Middle frontal gyrus (tissue), 1 donor: ENCODE measurements at regions not wholly inside any gene's neighbourhood (a gene's known extent, or its start where the extent isn't known, plus 50 kb on each side); places are given as distances from the start of the nearest gene placed in this dataset.

Source experiments
- DNase-seq: peaks from one replicate; pipeline ENCODE4 v3.0.0-alpha.2; 2015; ENCODE audit warnings: low spot score; ENCODE audit errors: extremely low spot score

- DNase-seq, result no peak
Measured at GRCh38 chr20:11437611-11438380, 479.9 kb upstream of the BTBD3 start.

DNA sequence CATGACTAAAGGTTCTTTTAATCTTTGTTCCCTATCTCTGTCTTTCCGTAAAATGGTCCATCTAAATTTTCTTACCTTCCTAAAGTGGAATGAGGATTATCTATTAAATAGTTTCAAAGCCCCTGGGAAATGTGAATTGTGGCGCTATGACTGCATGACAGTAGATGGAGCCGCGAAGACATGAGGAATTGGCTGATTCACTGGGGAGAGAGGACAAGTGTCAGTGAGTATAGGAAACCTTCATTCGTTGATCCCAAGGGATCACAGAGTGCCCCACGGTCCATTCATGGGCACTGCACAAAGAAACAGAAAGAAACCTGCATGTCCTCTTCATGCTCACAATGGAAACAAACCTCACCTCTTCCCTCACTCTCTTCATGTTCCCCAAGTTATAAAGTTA is 479.3 kb upstream of the BTBD3 start:
- no peak for DNase-seq

- DNase-seq, result no peak
Measured at GRCh38 chr20:11443382-11444119, 474.1 kb upstream of the BTBD3 start.

DNA sequence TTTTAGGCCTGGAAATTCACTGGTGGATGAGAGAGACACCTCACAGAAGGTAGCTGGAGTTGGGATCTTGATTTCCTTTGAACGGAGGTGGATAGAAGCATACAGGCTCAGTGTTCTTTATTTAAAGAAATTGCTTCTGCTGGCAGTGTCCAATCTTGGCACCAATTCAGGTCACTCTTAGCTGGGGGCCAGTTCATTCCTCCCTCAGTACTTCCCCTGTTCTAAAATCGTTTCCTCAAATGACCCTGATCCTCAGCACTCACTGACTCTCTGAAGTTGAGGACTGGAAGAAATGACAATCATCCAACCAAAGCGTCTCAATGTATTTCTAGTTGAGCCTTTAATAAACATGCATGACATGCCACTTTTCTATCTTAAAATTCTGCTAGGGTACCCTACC is 472.5 kb upstream of the BTBD3 start:
- no peak for DNase-seq

- DNase-seq, result no peak
Measured at GRCh38 chr20:11445891-11446290, 471.8 kb upstream of the BTBD3 start.

- DNase-seq, result no peak
Measured at GRCh38 chr20:11447371-11448100, 470.2 kb upstream of the BTBD3 start.

GRCh38 chr20:11448554-11448953 is 469.1 kb upstream of the BTBD3 start:
- no peak for DNase-seq

DNA sequence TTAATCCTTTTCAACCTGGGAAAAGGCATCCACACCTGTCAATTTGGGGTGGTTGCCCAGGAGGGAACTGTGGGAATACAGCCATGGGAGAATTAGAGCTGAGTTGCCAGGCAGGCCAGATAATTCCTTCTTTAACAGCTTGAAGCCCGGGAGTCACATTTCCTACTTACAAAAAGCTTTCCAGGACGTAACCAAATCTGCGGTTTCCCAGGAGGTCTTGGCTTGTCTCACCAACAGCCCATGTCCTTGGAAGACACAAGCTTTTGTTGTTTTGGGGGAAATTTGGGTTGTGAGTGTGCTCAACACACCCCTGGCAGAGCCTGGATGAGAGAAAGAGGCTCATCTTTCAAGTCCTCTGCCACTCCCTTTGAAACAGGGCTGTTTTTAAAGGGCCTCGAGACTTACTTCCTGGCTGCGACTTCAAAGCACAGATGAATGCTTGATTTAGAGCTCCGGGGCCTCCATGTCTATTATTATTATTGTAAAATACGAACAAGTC is 465.9 kb upstream of the BTBD3 start:
- no peak for DNase-seq

DNA sequence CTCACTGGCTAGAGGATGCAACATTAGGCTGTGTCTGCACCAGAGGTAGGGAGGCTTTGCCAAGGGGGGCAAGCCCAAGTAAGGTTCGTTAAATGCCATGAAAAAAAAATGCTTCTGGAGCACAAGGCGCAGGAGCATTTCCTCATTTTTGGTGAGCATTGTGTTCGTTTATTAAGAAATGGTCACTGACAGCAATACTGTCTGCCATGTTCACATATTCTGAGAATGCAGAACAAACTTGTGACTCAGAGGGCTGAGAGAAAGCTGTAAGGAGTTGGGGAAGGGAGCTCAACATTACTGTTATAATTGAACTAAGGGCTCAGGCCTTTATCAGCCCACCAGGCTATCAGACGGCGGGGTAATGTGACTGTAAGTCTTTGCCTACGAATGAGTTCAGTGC is 465.4 kb upstream of the BTBD3 start:
- no peak for DNase-seq

DNA sequence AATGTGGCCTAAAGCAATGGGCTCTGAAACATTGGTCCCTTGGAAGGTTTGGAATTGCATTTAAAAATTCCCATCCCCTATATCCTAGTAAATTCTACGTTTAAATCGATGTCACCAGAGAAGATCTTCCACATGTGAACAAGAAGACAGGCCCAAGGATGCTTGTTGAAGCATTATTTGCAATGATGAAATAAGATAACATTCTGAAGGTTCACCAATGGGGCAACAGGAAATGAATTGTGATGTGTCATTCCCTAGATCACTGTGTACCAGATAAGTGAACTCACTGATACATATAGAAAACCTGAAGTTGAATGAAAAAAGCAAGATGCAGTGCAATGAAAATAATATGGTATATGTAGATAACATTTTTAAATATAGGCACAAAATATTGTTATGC is 464.3 kb upstream of the BTBD3 start:
- DNase-seq, result no peak

GRCh38 chr20:11454966-11455799 is 462.5 kb upstream of the BTBD3 start:
- DNase-seq, result no peak

- no peak for DNase-seq
Measured at GRCh38 chr20:11457488-11457887, 460.2 kb upstream of the BTBD3 start.

DNA sequence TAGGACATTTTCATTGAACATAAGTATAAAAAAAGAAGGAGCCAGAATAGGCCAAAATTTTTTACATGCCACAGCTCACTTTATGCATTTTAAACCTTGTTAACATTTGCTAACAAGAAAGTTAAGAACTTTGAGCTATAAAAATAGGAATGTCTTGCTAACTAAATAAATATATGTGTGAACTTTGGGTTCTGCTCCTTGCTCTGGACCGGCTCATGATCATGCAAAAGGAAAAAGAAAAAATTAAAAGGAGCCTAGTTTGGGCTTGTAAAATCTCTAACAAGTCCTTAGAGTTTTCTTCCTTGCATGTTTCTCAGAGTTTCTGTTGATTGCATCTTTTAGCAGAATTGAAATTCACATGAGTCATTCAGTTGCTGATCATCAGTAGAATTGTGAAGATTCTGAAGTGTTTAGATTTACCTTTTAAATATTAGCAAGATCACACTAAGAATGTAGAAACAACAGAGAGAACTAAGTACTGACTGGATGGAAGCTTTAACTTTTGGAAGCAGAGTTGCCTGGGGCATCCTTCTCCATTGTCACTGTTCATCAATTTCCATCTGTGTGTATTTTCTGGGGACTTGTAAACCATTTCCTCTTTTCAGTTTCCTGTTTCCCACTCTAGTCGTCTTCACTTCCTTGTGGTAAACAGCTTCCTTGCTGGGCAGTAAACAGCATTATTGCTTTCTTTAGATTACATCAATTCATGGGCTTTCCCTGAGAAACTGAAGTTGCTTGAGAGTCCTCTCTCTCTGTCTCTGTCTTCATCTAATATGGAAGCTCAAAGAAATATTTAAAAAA is 458.4 kb upstream of the BTBD3 start:
- no peak for DNase-seq

- no peak for DNase-seq
Measured at GRCh38 chr20:11467436-11467835, 450.3 kb upstream of the BTBD3 start.

- DNase-seq, result no peak
Measured at GRCh38 chr20:11468880-11469279, 448.8 kb upstream of the BTBD3 start.

- DNase-seq, result no peak
Measured at GRCh38 chr20:11469795-11470435, 447.8 kb upstream of the BTBD3 start.

GRCh38 chr20:11473983-11474382 is 443.7 kb upstream of the BTBD3 start:
- no peak for DNase-seq

- DNase-seq, result no peak
Measured at GRCh38 chr20:11483697-11484096, 434.0 kb upstream of the BTBD3 start.

DNA sequence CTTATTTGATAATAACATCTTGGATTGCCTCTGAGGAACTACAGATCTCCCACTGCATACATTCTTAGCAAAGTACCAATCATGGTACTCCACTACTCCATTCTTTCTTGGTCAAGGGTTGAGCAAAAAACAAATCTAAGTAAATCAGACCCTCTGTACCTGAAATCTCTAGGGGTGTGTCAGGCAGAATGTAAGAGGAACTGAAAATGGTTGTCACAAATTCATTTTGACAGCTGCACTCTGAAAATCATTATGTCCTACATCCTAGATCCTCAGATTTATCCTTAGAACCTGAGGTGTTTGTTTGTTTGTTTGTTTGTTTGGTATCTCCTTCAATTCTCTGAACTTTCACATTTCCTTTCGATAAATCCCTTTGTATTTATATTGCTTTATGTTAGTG is 433.2 kb upstream of the BTBD3 start:
- no peak for DNase-seq

GRCh38 chr20:11492386-11492785 is 425.3 kb upstream of the BTBD3 start:
- no peak for DNase-seq
